ENCODE measurements at regions not wholly inside any gene's neighbourhood (a gene's known extent, or its start where the extent isn't known, plus 50 kb on each side); places are given as distances from the start of the nearest gene placed in this dataset.

GRCh38 chr13:33723772-33724435, 94.0 kb upstream of the RFC3 start:
- TF ChIP-seq ZNF274 (IDR thresholded peaks at IDR 0.05; ENCODE audit: low read depth, low read length) (no peak), YY1 (IDR thresholded peaks at IDR 0.05; ENCODE audit: insufficient read depth, insufficient read length) (no peak)

Measured in NT2/D1 (cell line).